ENCODE measurements at regions not wholly inside any gene's neighbourhood (a gene's known extent, or its start where the extent isn't known, plus 50 kb on each side); places are given as distances from the start of the nearest gene placed in this dataset.

DNA sequence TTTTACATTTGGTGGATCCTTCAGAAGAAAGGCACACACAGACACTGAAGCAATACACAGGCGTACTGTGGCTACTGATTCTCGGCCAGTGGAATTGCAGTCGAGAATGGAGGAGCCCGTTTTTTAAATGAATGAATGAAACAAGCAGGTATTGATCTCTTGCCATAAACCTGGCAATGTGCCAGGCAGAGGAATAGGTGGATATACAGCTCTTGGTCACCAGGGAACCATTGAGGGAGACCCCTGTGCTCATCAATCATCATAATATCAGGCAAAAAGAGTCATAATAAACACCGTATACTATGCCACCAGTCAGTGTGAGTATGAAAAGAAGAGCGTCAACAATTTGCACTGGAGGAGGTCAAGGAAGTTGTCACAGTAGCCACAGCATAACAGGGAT lies 140.3 kb upstream of the FOXF1 start:
- TF ChIP-seq, protein P1, sequence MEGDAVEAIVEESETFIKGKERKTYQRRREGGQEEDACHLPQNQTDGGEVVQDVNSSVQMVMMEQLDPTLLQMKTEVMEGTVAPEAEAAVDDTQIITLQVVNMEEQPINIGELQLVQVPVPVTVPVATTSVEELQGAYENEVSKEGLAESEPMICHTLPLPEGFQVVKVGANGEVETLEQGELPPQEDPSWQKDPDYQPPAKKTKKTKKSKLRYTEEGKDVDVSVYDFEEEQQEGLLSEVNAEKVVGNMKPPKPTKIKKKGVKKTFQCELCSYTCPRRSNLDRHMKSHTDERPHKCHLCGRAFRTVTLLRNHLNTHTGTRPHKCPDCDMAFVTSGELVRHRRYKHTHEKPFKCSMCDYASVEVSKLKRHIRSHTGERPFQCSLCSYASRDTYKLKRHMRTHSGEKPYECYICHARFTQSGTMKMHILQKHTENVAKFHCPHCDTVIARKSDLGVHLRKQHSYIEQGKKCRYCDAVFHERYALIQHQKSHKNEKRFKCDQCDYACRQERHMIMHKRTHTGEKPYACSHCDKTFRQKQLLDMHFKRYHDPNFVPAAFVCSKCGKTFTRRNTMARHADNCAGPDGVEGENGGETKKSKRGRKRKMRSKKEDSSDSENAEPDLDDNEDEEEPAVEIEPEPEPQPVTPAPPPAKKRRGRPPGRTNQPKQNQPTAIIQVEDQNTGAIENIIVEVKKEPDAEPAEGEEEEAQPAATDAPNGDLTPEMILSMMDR (IDR thresholded peaks at IDR 0.05; ENCODE audit: low read depth, low read length, poor library complexity, severe bottlenecking), result no peak
- no peak for TF ChIP-seq EZH2phosphoT487 (IDR thresholded peaks at IDR 0.05; ENCODE audit: borderline replicate concordance, low read length)

All from DOHH2 (cell line).